Fibroblast of the aortic adventitia (primary cell): ENCODE measurements at regions not wholly inside any gene's neighbourhood (a gene's known extent, or its start where the extent isn't known, plus 50 kb on each side); places are given as distances from the start of the nearest gene placed in this dataset.

Source experiments
- DNase-seq: peaks from one replicate; pipeline ENCODE4 v3.0.0-alpha.2; 2010; ENCODE audit warnings: low read depth
- H3K4me3 ChIP-seq: 2 replicates; pipeline ENCODE4 v1.5.1; 2011; ENCODE audit warnings: low read depth, mild to moderate bottlenecking, control low read depth, low read length, moderate library complexity
- TF ChIP-seq, protein P1 (sequence below): IDR thresholded peaks from 2 replicates; pipeline ENCODE4 v1.5.1; 2011; ENCODE audit warnings: mild to moderate bottlenecking, low read length, control low read depth, inconsistent platforms; ENCODE audit not compliant: insufficient read depth

DNA sequence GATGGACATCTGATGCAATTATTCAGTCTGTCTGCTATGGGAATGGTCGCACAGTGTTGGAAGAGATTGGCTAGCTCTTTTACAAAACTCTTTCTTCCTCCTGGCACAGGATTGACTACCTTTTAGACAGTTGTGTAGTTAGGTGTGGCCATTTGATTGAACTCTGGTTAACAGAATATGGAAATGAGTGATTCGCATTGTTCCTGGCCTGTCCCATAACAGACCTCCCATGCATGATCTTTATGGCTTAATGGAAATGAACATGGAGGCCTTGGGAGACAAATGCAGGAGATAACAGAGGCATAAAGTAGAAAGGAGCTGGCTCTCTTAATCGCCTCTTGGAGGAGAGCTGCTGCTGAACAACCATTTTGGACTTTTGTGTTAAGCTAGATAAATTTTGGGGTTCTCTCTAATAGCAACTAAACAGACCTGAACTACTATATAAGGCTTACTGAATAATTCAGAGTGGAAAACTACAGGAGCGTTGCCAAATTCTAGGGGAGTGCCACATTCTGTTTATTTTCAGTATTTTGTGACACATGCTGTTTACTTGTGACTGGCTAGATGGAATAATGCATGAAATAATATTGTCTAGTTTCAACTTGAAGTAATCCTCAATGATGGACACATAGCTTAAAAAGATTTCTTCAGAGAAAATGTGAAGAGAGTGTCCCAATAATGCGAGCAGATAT, 357.7 kb upstream of the SGO1 start:
- no peak overlapping the region for H3K4me3 ChIP-seq
- DNase-seq: no peak
- TF ChIP-seq, protein P1, sequence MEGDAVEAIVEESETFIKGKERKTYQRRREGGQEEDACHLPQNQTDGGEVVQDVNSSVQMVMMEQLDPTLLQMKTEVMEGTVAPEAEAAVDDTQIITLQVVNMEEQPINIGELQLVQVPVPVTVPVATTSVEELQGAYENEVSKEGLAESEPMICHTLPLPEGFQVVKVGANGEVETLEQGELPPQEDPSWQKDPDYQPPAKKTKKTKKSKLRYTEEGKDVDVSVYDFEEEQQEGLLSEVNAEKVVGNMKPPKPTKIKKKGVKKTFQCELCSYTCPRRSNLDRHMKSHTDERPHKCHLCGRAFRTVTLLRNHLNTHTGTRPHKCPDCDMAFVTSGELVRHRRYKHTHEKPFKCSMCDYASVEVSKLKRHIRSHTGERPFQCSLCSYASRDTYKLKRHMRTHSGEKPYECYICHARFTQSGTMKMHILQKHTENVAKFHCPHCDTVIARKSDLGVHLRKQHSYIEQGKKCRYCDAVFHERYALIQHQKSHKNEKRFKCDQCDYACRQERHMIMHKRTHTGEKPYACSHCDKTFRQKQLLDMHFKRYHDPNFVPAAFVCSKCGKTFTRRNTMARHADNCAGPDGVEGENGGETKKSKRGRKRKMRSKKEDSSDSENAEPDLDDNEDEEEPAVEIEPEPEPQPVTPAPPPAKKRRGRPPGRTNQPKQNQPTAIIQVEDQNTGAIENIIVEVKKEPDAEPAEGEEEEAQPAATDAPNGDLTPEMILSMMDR: no peak

- TF ChIP-seq, protein P1: no peak
- H3K4me3 ChIP-seq: no peak overlapping the region
- DNase-seq: no peak
These were observed 354.1 kb upstream of the SGO1 start for GRCh38 chr3:20540066-20540465.

GRCh38 chr3:20539666-20540065, 353.7 kb upstream of the SGO1 start:
- no peak overlapping the region for H3K4me3 ChIP-seq
- DNase-seq: no peak
- TF ChIP-seq, protein P1: no peak

DNA sequence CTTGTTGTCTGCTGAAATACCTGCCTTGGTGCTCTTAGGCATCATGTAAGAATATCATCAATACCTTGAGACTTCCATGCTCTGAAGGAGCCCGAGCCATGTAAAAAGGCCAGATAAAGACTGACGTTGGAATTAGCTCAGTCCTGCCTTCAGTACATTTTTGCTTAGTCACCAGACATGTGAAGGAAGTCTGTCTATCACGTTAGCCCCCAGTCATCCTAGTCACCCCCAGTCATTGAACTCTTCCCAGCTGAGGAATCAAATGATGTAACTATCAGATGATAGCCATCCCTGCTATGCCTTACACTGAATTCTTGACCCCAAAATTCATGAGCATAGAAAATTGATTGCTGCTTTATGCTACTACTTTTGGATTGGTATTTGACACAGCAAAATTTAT, 351.2 kb upstream of the SGO1 start:
- H3K4me3 ChIP-seq: no peak overlapping the region
- TF ChIP-seq, protein P1: no peak
- no peak for DNase-seq

- H3K4me3 ChIP-seq: no peak overlapping the region
- no peak for DNase-seq
- TF ChIP-seq, protein P1: no peak
These were observed 343.9 kb upstream of the SGO1 start for GRCh38 chr3:20529911-20530310.

DNA sequence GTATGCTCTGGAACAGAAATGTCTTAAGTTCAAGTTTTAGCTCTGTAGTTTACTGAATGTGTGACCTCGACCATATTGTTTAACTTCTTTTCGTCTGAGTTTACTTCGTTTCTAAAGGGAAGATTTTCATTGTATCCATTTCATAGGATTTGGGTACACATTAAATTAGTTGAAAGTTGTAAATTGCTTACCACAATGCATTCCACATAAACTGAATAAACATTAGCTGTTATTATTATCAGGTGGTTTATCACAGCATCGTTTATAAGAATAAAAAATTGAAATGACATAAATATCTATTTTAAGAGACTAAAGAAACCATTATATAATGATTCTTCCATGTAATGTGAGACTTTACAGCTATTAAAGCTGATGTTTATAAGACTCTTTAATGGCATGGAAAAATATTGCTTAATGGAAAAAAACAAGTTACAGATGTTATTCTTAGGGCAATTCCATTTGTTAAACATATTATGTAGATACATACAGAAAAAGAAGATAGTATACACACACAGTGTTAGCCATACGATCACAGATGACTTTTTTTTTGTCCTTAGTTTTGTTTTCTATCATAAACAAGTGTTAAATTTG, 342.3 kb upstream of the SGO1 start:
- no peak overlapping the region for H3K4me3 ChIP-seq
- TF ChIP-seq, protein P1: no peak
- no peak for DNase-seq

- TF ChIP-seq, protein P1: no peak
- DNase-seq: no peak
- no peak overlapping the region for H3K4me3 ChIP-seq
These were observed 341.4 kb upstream of the SGO1 start for GRCh38 chr3:20527368-20527767.
